EH (cell line): ENCODE measurements at regions not wholly inside any gene's neighbourhood (a gene's known extent, or its start where the extent isn't known, plus 50 kb on each side); places are given as distances from the start of the nearest gene placed in this dataset.

ENCODE experiments used
- DNase-seq: peaks from one replicate; pipeline ENCODE4 v3.0.0-alpha.2; 2015; ENCODE audit warnings: low read depth

GRCh38 chr12:125193376-125194152, 128.3 kb downstream of the AACS start:
- DNase-seq: no peak

DNA sequence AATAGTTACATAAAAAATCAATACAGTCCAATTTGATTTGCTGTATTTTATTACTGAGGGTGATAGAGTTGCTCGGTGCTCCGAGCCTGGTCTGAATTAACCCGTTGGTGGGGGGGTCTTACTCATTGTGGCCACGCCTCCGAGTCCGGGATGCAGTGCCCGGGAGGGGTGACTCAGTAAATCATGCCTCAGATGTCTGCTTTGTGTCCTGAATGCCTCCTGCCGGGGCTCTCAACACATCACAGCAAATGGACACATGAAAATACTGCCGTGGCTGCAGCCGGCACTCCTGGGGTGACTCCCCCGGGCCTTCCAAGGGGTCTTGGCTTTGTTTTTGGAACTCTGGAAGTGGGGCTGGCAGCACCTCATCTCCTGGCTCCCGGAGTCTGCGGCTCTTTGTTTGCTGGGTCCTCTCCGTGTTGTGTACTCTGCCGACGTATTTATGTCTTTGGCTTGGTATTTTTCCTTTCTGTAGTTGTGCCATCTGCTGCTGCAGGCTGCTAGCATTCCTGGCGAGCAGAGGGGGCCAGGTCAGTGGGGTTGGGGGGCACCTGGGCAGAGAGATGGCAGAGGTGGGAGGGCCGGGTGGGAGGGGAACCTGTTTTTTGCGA, 129.0 kb downstream of the AACS start:
- peak; percentile 59 for DNase-seq

- peak; percentile 5 for DNase-seq
These were observed 129.8 kb downstream of the AACS start for GRCh38 chr12:125194987-125195386.

DNA sequence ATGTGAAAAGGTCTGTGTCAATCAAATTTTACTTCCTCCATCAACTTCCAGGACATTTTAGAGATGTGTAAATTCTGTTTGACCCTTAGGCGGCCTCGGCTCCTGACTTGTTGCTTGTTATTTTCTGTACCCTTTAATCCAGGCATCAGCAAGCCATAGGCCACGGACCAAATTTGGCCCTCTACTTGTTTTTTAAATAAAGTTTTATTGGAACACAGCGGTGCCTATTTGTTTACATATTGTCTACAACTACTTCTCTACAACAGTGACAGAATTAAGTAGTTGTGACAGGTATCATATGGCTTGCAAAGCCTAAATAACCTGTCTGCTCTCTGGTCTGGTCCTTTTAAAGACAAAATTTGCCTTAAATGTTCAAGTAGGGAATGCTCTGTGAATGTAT, 132.1 kb downstream of the AACS start:
- no peak for DNase-seq

DNA sequence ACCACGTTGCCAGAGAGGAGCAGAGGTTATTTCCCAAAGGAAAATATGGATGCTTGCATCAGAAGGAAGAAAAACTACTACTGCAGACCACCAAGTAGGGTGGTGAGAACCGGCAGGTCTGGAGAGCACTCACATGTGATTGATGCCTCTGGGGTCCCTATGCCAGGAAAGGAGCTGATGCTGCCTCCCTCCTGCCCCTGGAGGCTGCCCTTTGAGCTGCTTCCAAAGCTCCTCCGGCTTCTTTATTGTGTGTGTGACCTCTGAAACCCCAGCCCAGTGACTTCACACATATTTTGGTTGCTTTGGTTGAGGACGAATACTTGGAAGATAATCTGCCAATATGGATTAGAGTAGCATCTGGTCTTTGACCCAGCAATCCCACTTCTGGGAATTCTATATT, 133.4 kb downstream of the AACS start:
- no peak for DNase-seq

- DNase-seq: no peak
These were observed 135.9 kb downstream of the AACS start for GRCh38 chr12:125201090-125201489.

- no peak for DNase-seq
These were observed 136.7 kb downstream of the AACS start for GRCh38 chr12:125201940-125202339.

GRCh38 chr12:125202421-125202820, 137.2 kb downstream of the AACS start:
- no peak for DNase-seq

GRCh38 chr12:125203145-125203765, 138.0 kb downstream of the AACS start:
- DNase-seq: peak; percentile 14

DNA sequence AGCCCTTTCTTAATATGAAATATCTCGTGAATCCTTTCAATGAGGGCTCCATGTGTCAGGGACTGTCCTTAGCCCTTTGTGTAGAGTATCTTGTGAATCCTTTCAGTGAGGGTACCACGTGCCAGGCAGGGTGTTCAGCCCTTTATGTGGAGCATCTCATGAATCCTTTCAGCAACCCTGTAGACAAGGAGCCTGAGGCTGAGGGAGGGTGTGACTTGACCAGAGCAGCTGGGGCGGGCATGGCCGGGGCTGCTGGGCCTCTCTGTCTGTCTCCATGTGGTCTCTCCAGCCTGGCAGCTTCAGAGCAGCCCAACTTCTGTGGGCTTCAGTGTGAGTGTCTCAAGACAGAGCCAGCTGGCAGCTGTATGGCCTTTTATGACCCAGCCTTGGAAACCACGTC, 140.2 kb downstream of the AACS start:
- no peak for DNase-seq

DNA sequence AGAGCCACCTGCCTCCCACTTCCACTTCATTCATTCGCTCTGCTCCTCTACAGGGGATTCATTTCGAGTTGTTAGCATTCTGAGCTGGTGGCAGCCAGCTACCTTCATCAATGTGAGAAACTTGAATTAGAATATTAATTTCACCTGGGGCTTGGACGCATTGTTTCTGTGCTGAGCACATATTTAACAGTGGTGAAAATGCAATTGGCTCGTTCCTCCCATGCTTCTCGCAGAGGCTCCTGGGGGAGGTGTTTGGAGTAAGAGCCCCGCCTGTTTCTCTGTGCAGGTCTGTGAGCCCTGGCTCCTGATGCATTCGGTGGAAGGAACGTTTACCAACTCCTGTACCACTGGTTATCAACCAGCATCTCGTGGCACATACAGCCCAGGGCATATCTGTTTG, 141.5 kb downstream of the AACS start:
- no peak for DNase-seq

- DNase-seq: no peak
These were observed 143.1 kb downstream of the AACS start for GRCh38 chr12:125208334-125208733.

GRCh38 chr12:125208942-125209341, 143.7 kb downstream of the AACS start:
- DNase-seq: no peak

DNA sequence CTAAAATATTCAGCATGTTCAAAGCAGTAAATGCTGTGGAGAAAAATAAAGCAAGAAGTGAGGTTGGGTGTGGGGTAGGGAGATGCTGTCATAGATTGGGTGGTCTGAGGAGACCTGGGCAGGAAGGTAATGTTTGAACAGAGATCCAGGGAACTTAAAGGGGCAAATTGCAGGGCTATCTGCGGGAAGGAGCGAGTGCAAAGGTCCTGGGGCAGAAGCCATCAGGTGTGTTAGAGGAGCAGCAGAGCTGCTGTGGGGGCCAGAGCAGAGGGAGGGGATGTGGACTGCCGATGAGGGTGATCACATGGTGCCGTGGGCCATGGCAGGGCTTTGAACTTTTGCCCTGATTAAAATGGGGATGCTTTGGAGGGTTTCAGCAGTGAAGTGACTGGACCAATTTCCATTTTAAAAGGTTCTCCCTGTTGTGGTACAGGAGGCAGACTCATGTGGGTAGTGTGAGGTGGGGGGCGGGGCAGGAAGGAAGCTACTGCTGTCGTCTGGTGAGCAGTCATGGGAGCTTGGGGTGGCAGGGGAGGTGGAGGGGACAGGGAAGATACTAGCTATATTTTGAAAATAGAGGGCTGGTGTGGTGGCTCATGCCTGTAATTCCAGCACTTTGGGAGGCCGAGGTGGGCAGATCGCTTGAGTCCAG, 145.0 kb downstream of the AACS start:
- DNase-seq: no peak

DNA sequence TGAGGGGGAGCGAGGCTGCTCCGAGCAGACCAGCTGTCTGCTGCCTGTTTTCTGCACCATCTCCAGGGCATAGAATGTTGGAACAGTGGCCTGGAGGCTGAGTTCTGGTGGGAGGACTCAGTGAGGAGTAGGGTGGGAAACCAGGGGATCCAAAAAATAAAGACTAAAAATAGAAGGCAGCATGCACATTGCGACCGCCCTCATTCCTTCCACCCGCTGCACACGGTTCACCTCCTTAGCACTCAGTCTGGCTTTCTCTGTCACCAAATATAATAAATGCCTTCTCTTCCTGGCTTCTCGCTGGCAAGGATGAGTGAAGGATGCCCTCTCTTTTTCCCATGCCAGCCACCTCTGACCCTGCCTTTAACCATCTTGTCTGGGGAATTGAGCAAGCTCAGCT, 146.2 kb downstream of the AACS start:
- DNase-seq: no peak

GRCh38 chr12:125214289-125214688, 149.1 kb downstream of the AACS start:
- no peak for DNase-seq

- no peak for DNase-seq
These were observed 151.5 kb downstream of the AACS start for GRCh38 chr12:125216756-125217155.

GRCh38 chr12:125217308-125217707, 152.1 kb downstream of the AACS start:
- DNase-seq: no peak

DNA sequence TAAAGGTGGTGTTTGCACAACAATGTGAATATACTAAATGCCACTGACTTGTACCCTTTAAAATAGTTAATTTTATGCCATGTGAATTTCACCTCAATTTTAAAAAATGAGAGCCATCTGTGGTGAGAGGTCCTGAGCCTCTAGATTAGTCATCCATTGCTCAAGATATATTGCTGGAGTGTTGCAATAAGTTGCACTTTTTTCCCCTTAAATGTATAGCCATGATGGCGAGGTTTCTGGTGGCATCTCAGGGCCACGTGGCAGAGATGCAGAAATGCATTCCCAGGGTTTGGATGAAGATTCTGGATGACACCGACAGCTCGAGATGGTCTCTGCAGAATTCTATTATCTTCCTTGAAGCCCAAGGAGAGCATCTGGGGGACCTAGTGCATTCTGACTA, 153.7 kb downstream of the AACS start:
- DNase-seq: no peak

DNA sequence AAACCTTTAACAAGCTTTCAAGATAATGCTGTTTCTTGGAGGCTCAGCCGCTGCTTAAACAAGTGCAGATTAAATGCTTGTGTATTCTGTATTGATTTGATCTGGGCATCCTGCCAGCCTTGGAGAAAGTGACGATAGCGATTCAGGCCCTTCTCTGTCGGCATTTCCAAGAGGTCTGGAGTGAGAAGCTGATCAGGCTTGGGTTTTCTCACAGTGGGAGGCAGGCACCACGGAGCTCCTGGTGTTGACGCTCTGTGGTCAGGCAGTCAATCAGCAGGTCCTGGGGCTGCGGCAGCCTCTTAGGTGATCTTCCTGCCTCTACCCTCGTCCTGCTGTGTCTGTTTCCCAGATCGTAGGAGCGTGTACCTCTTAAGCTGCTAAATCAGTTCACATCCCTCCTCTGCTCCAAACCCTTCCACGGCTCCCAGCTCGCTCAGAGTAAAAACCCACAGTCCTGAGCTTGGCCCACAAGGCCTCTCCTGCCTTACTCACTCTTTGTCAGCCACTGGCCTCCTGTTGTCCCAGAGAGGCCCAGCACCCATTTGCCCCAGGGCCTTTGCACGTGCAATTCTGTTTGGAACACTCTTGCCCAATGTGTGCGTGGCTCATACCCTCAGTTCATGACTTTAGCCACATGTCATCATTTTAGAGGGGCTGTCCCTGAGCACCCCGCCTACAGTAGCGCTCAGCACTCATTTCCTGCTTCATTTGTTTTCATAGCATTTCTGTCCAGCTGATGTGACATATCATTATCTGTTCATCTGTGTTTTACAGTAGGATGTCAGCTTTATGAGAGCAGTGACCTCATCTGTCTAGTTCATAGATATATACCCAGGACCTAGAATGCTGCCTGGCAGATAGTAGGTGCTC, 155.4 kb downstream of the AACS start:
- peak; percentile 27 for DNase-seq

- no peak for DNase-seq
These were observed 156.4 kb downstream of the AACS start for GRCh38 chr12:125221602-125222001.

DNA sequence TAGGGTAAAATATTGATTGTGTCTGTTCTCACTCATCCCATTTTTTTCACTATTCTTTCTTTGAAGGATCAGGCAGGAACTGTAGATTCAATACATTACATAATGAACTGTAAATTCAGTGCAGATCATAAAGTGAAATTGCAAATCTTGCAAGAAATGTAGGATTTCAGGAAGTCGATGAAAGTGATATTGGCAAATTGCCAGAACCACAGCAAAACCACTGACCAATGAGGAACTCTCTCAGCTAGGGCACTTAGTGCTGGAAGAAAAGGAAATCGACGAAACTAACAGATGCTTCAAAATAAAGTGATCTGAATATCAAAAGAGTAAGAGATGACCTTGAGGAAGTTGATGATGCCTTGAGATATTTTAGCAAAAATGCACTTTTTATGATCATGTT, 157.6 kb downstream of the AACS start:
- no peak for DNase-seq
